A673 (cell line): ENCODE measurements at regions not wholly inside any gene's neighbourhood (a gene's known extent, or its start where the extent isn't known, plus 50 kb on each side); places are given as distances from the start of the nearest gene placed in this dataset.

Source experiments
- BruUV-seq: library from RNA; stranded (reverse); fragments of 400-500 nt; replicated peaks from 2 replicates; lab custom pipeline; 2021; lab: Mats Ljungman, UMichigan
- CTCF ChIA-PET: fragments of 300-600 bp; sonication (Branson Sonifier 250); formaldehyde crosslinking; loops from one replicate; lab custom pipeline; 2022; ENCODE audit warnings: antibody characterized with exemption; lab: Charles Lee
- POLR2A ChIA-PET: fragments of 300-600 bp; sonication (Branson Sonifier 250); formaldehyde crosslinking; loops from one replicate; lab custom pipeline; 2022; ENCODE audit warnings: antibody characterized with exemption; ENCODE audit not compliant: low non-redundant PET; lab: Charles Lee
- DNase-seq: peaks from one replicate; pipeline ENCODE4 v3.0.0-alpha.2; 2015; ENCODE audit warnings: low spot score
- H3K27ac ChIP-seq: fragments of 200-600 bp; sonication (generic); 2 replicates; pipeline ENCODE4 v1.5.1; 2016; ENCODE audit warnings: mixed run types, low read depth, mild to moderate bottlenecking, mixed read lengths, antibody characterized with exemption, low read length; ENCODE audit not compliant: poor library complexity, severe bottlenecking
- H3K27me3 ChIP-seq: fragments of 200-600 bp; sonication (generic); replicated peaks from 2 replicates; pipeline ENCODE4 v1.6.1; 2017; ENCODE audit warnings: mixed run types, low read depth, mild to moderate bottlenecking, mixed read lengths, antibody characterized with exemption, low read length; ENCODE audit not compliant: insufficient read depth, poor library complexity
- H3K36me3 ChIP-seq: fragments of 200-600 bp; sonication (generic); 2 replicates; pipeline ENCODE4 v1.6.1; 2016; ENCODE audit warnings: mixed run types, mild to moderate bottlenecking, mixed read lengths, antibody characterized with exemption, low read length; ENCODE audit not compliant: insufficient read depth, poor library complexity, severe bottlenecking
- H3K4me1 ChIP-seq: fragments of 200-600 bp; sonication (generic); 2 replicates; pipeline ENCODE4 v1.6.1; 2017; ENCODE audit warnings: mixed run types, mild to moderate bottlenecking, mixed read lengths, antibody characterized with exemption, low read length; ENCODE audit not compliant: insufficient read depth, poor library complexity, severe bottlenecking
- H3K4me3 ChIP-seq: fragments of 200-600 bp; sonication (generic); 2 replicates; pipeline ENCODE4 v1.5.1; 2016; ENCODE audit warnings: low read depth, mixed run types, mild to moderate bottlenecking, mixed read lengths, low read length; ENCODE audit not compliant: poor library complexity, severe bottlenecking
- H3K9me3 ChIP-seq: fragments of 200-600 bp; sonication (generic); 2 replicates; pipeline ENCODE4 v1.6.1; 2016; ENCODE audit warnings: mixed run types, low read depth, mild to moderate bottlenecking, mixed read lengths, antibody characterized with exemption, low read length; ENCODE audit not compliant: poor library complexity, severe bottlenecking
- EZH2 ChIP-seq: fragments of 200-600 bp; sonication (generic); IDR thresholded peaks from 2 replicates; pipeline ENCODE4 v1.6.1; 2017; ENCODE audit warnings: borderline replicate concordance, low read depth, mild to moderate bottlenecking, mixed read lengths, antibody characterized with exemption, low read length; ENCODE audit not compliant: poor library complexity, severe bottlenecking
- intact Hi-C: fragments of 100-400 bp; cut with micrococcal nuclease; formaldehyde crosslinking; loops from one replicate; pipeline ENCODE4 v1.10.0; 2022; ENCODE audit not compliant: unreplicated experiment
- TF ChIP-seq, protein P1 (sequence below): fragments of 300-800, 200-600 bp; sonication (generic); conservative IDR thresholded peaks from 2 replicates; pipeline ENCODE4 v1.5.1; 2017; ENCODE audit warnings: low read depth, mild to moderate bottlenecking, antibody characterized with exemption, low read length, moderate library complexity, mixed read lengths

- H3K36me3 ChIP-seq = no peaks in the 10 kb centered on the region
- POLR2A ChIA-PET = no interaction called here
- intact Hi-C loops = no loop called here
- TF ChIP-seq, protein P1, sequence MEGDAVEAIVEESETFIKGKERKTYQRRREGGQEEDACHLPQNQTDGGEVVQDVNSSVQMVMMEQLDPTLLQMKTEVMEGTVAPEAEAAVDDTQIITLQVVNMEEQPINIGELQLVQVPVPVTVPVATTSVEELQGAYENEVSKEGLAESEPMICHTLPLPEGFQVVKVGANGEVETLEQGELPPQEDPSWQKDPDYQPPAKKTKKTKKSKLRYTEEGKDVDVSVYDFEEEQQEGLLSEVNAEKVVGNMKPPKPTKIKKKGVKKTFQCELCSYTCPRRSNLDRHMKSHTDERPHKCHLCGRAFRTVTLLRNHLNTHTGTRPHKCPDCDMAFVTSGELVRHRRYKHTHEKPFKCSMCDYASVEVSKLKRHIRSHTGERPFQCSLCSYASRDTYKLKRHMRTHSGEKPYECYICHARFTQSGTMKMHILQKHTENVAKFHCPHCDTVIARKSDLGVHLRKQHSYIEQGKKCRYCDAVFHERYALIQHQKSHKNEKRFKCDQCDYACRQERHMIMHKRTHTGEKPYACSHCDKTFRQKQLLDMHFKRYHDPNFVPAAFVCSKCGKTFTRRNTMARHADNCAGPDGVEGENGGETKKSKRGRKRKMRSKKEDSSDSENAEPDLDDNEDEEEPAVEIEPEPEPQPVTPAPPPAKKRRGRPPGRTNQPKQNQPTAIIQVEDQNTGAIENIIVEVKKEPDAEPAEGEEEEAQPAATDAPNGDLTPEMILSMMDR = no peak
- TF ChIP-seq EZH2 = no peak
- H3K27ac ChIP-seq = no peak overlapping the region
- no peaks in the 10 kb centered on the region for H3K4me1 ChIP-seq
- no peak overlapping the region for H3K4me3 ChIP-seq
- H3K27me3 ChIP-seq = no peaks in the 10 kb centered on the region
- H3K9me3 ChIP-seq = no peaks in the 10 kb centered on the region
- CTCF ChIA-PET = no interaction called here
- BruUV-seq = no TSS peak
- no peak for DNase-seq
Measured at GRCh38 chr10:128484041-128484440, 357.8 kb upstream of the MKI67 start.

- TF ChIP-seq, protein P1 = no peak
- no peak for TF ChIP-seq EZH2
- H3K9me3 ChIP-seq = no peaks in the 10 kb centered on the region
- H3K27ac ChIP-seq = no peak overlapping the region
- ChIA-PET POLR2A (no interaction called here), CTCF (no interaction called here)
- no peak overlapping the region for H3K4me3 ChIP-seq
- no peaks in the 10 kb centered on the region for H3K36me3 ChIP-seq
- H3K27me3 ChIP-seq = no peaks in the 10 kb centered on the region
- DNase-seq = no peak
- no TSS peak for BruUV-seq
- H3K4me1 ChIP-seq = no peaks in the 10 kb centered on the region
- intact Hi-C loops = no loop called here
Measured at GRCh38 chr10:128485701-128486235, 359.5 kb upstream of the MKI67 start.

DNA sequence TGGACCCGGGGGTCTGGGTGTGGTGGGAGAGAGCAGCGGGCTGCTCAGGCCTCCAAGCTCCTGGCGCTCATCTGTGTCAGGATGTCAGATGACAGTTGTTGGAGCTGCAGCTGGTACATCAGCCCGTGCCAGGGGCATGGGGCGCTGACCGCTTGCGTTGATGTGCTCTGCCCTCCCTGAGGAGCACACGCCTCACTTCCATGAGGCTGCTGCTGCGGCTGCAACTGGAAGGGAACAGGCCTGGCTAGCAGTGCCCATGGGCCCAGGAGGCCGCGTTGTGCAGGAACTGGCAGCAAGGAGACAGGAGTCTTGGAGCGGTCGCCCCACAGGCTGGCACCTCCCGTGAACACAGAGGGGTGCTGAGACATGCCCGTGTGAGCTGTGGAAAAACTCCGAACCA lies 361.3 kb upstream of the MKI67 start:
- Histone ChIP-seq H3K36me3 (no peaks in the 10 kb centered on the region), H3K4me1 (no peaks in the 10 kb centered on the region), H3K9me3 (no peaks in the 10 kb centered on the region), H3K4me3 (no peak overlapping the region), H3K27me3 (no peaks in the 10 kb centered on the region), H3K27ac (no peak overlapping the region)
- no TSS peak for BruUV-seq
- TF ChIP-seq, protein P1 = no peak
- no peak for TF ChIP-seq EZH2
- intact Hi-C loops = no loop called here
- CTCF ChIA-PET = no interaction called here
- POLR2A ChIA-PET = no interaction called here
- no peak for DNase-seq
